ENCODE measurements at regions not wholly inside any gene's neighbourhood (a gene's known extent, or its start where the extent isn't known, plus 50 kb on each side); places are given as distances from the start of the nearest gene placed in this dataset.
"Not testable (repeated sequence)": the region's sequence is repeated elsewhere in the genome, so short reads cannot be mapped to it uniquely, and the experiment has no call there.

DNA sequence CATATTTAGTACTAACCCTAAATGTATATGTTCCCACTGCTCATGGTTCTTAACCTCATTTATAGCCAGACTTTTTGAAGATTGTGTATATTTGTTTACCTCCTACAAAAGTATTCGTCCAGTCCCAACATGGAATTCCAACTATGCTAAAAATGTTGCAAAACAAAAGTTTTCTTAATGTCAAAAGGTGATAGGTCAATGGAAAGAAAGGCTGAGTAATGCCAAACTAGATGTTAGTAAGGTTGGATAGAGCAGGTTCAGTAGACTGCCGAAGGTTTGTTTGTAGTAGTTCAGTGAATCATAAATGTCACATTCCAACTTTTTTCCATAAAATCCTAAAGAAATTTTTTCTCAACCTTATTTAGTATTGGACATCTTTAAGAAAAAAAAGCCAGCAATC lies 874.5 kb downstream of the FLRT2 start:
- no peak for DNase-seq (ENCODE audit: low read depth in 3 of 3)

DNA sequence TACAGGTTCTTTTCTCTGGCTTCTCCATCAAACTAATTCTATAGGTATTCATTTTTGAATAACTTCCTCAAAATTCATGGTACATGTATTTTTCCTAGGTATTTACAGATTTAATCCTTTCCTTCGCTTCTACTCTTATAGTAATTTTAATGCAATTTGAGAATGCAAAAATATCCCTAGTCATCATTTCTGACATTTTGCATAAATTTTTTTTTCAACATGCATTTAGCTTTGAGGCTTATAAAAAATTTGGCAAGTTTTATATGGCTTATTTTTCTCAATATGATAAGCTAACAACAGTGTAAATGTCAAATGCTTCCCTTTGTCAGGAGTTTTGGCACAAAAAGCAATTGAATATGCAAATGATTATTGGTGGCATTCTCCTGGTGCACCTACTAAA lies 872.6 kb downstream of the FLRT2 start:
- DNase-seq (ENCODE audit: low read depth in 3 of 3) = no peak

DNA sequence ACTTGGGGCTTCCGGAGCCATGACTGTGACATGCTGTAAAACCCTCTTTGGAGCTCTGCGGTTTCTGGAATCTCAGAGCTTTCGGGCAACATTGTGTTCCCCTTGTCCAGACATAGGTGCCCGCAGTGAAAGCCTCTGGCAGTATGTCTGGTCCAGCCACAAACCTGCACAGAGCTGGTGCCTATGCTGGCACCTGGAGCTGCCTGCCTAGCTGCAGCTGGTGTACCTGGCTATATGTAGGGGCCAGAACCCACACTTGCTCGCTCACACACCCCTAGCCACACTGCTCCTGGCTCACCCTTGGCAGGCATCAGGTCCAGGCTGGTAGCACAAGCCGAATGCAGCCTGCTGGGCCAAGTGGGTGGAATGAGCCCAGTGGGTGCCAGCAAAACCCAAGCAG lies 861.1 kb downstream of the FLRT2 start:
- DNase-seq (ENCODE audit: low read depth in 3 of 3) = no peak

DNA sequence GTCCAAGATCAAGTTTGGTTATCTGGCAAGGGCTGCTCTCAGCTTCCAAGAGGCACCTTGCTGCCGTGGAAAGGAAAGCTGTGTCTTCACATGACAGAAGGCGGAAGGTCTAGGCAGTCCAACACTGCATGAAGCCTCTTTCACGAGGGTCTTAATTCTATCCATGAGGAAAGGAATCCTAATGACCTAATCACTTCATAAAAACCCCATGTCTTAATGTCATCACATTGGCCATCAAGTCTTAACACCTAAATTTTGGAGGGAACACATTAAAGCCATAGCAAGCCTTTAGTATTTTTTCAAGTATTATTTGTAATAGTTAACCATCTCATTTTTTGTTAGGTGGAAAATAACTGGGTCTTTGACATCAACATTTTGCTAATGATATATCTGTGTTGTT lies 858.3 kb downstream of the FLRT2 start:
- no peak for DNase-seq (ENCODE audit: low read depth in 3 of 3)

DNA sequence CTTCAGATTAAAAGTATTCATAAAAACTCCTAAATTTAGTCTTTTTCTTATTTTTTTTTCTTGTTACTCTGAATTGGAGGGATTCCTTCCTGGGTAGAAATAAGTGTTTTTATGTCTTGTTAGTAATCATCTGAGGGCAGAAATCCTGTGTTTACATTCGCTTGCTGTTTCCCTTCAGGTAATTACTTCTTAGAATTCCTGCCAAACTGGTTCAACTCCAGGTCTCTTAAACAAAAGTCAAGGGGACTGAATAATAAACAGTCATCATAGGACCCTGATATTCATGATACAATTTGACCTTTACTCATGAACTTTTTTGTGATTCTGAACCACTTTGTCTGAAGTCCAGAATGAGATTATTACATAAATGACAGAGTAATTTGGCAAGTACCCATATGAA lies 843.9 kb downstream of the FLRT2 start:
- no peak for DNase-seq (ENCODE audit: low read depth in 3 of 3)

DNA sequence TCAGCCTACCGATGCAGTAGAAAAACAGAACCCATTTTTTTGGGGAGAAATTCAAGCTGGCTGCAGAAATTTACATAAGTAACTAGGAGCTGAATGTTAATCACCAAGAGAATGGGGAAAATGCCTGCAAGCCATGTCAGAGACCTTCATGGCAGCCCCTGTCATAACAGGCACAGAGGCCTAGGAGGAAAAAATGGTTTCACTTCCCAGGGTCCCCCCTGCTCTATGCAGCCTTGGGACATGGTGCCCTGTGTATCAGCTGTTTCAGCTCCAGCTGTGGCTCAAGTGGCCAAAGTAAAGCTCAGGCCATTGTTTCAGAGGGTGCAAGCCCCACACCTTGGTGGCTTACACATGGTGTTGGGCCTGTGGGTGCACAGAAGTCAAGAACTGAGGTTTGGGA lies 842.5 kb downstream of the FLRT2 start:
- no peak for DNase-seq (ENCODE audit: low read depth in 3 of 3)

DNA sequence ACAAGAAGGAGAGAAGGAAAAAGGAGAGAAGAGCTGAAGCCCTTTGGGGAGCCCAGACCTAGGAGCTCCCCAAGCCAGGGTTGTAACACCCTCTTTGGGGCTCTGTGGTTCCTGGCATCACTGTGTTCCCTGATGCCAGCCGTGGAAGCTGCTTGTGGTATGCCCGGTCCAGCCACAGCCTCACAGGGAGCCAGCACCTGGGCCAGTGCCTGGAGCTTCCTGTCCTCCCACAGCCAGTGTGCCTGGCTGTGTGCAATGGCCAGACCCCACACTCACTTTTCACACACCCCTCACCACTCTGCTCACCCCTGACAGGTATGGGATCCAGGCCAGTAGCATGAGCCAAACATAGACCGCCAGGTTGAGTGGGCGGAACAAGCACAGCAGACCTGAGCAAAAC lies 834.7 kb downstream of the FLRT2 start:
- no peak for DNase-seq (ENCODE audit: low read depth in 3 of 3)

DNA sequence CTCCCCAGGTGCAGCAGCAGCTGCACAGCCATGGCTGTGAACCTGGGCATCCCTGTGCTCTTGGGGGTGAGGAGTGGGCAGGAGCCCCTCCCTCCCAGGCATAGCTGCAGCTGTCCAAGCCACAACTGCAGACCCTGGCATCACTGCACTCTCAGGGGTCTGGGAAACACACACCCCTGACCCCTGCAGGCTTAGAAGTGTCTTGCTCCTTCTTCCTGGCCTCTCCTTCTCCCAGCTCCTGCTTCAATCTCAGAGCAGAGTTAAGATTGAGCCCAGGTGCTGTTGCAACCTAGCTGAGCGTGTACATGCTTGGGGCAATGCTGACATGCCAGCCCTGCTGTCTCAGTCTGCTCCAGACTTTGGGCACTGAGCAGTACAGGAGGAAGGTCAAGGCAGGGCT lies 833.6 kb downstream of the FLRT2 start:
- DNase-seq (ENCODE audit: low read depth in 3 of 3) = no peak

DNA sequence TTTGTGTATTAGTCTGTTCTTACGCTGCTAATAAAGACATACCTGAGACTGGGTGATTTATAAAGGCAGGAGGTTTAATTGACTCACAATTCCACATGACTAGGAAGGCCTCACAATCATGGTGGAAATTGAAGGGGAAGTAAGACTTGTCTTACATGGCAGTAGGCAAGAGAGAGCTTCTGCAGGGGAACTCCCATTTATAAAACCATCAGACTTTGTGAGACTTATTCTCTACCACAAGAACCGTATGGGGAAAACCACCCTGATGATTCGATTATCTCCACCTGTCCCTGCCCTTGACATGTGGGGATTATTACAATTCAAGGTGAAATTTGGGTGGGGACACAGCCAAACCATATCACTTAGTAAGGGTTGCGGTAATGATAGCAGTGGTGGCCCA lies 833.1 kb downstream of the FLRT2 start:
- DNase-seq (ENCODE audit: low read depth in 3 of 3) = no peak

DNA sequence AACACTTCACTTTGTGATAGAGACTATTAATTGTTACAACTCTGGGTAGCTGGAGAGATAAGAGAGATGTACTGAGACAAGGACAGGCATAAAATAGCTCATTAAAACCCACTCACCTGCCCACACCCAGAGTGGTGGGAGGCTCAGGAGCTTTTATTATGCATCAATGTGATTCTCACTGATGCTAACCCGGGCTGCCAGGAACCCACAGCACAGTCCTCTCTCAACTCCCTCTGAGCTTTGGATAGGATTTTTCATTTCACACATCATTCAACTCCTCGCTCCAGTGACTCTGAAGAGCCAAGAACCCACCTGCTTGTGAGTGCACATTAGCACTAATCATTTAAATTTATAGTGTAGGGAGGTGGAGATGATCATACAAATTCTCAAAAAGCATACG lies 827.9 kb downstream of the FLRT2 start:
- no peak for DNase-seq (ENCODE audit: low read depth in 3 of 3)

DNA sequence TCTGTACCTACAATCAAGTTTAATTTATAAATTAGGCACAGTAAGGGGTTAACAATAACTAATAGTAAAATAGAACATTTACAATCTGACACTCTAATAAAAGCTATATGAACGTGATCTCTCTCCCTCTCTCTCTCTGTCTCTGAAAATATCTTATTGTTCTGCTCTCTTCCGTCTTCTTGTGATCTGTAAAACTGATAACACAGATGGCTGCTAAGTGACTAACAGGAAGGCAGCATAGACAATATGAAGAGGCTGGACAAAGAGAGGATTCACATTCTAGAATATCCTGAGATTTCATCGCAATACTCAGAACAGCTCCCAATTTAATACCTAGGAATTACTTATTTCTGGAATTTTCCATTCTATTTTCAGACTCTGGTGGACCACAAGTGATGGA lies 827.2 kb downstream of the FLRT2 start:
- no peak for DNase-seq (ENCODE audit: low read depth in 3 of 3)

DNA sequence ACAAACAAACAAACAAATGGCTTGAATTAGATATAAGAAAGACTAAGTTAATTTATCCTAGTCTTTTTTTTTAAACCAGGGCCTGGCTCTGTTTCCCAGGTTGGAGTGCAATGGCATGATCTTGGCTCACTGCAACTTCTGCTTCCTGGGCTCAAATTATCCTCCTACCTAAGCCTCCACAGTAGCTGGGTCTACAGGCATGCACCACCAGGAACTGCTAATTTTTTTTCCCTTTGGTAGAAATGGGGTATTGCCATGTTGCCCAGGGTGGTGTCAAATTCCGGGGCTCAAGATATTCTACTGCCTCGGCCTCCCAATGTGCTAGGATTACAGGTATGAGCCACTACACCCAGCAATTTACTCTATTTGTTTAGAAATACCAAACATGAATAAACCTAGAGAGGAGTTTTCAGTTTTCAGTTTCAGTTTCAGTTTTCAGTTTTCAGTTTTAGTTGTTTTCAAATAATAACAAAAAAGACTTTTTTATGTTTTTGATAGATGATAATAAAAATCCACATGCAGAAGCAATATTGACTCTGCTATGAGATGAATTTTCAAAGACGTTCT lies 817.0 kb downstream of the FLRT2 start:
- DNase-seq (ENCODE audit: low read depth in 3 of 3) = no peak

DNA sequence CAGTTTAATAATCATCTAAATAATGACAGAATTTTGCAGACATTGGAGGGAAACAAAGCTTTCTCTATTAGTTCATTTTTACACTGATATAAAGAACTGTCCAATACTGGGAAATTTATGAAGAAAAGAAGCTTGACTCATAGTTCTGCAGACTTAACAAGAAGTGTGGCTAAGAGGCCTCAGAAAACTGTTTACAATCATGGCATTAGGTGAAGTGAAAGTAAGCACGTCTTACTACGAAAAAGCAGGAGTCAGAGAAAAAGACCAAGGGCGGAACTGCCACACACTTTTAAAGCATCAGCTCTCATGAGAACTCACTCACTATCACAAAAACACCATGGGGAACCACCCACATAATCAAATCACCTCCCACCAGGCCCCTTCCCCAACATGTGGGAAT lies 804.4 kb downstream of the FLRT2 start:
- DNase-seq (ENCODE audit: low read depth in 3 of 3) = no peak

DNA sequence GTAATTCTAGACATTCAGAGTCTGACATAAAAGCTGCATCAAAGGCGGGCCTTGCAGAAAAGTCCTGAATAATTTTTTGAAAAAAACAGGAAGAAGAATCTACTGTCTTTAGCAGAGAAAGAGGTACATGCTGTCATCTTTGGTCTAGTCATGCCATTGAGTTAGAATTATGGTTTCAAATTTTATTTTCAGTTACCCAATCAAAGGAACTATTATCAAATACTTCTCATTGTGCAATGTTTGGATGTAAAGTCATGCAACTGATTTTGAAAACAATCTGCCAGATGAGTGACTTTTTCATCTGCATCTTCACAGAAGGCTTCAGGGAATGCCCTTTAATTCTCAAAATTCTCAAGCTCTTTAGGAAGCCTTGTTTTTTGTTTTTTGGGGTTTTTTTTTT lies 803.5 kb downstream of the FLRT2 start:
- no peak for DNase-seq (ENCODE audit: low read depth in 3 of 3)

DNA sequence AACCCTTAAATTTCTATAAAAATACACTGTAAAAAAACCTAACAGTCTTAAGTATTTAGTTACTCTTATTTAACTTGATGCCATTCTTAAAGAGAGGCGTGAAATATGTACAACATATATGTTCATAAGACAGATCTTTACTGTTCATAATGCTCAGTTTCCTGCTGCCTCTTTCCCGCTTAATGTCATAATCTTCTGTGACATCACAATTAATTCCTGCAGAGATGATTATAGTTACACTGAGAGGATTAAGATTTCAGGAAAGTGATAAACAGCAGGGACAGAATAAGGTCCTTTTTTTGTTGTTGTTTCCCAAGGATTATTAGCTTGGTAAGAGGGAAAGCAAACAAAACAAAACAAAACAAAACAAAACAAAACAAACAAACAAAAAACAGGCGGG lies 801.4 kb downstream of the FLRT2 start:
- no peak for DNase-seq (ENCODE audit: low read depth in 3 of 3)

DNA sequence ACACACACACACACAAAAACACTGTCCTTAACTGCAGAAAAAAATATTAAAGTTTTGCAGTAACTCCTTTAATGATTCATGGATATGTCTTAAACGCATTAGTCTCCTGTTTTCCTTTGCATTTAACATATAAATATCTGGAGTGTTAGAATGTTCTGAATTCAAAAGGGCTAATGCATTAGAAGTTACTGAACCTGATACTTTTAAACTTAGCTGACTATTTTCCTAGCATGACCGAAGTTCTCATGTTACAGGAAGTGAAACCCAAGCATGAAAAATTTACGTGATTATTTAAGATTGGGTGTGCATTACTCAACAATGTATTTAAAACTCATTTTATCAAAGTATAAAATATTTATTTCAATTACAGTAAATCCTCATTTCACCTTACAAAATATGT lies 791.2 kb downstream of the FLRT2 start:
- no peak for DNase-seq (ENCODE audit: low read depth in 3 of 3)

DNA sequence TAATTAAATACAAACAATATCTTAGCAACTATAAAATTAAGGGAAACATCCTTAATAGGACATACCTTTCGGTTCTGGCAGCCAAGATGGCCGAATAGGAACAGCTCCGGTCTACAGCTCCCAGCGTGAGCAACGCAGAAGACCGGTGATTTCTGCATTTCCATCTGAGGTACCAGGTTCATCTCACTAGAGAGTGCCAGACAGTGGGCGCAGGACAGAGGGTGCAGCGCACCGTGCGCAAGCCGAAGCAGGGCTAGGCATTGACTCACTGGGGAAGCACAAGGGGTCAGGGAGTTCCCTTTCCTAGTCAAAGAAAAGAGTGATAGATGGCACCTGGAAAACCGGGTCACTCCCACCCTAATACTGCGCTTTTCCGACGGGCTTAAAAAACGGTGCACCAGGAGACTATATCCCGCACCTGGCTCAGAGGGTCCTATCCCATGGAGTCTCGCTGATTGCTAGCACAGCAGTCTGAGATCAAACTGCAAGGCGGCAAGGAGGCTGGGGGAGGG lies 782.3 kb downstream of the FLRT2 start:
- not testable (repeated sequence) for DNase-seq (ENCODE audit: low read depth in 3 of 3)

DNA sequence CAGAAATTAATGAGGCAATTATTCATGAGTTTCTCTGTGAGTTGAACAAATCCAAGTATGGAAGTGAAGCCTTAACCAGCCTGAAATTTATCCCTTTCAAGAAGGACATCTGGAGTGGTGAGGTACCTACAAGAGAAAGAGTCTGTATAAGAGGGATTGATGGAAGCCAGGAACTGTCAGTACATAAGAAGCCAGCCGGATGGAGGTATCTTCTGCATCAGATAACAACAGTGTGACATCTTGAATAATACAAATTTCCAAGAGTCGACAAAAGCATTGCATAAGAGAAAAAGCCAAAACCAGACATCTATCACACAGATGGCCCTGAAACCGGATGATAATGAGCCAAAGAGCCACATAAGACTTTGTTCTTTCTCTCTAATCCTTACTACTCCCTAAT lies 781.2 kb downstream of the FLRT2 start:
- no peak for DNase-seq (ENCODE audit: low read depth in 3 of 3)

DNA sequence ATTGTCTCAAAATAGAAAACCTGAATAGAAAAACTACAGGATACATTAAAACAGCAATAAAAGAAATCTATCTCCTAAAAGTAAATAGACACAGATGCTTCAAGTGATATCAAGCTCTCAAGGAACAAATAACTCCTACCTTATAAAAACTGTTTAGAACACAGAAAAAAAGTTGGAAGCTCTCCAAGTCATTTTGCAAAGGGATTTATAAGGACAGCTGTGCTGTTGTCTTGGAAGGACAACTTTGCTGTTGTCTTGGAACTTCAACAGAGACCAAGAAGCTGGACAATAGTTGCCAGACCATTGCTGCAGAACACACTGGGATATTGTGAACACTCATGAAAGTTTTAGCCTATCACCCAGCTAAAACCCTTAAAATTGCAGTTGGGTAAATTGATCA lies 780.7 kb downstream of the FLRT2 start:
- no peak for DNase-seq (ENCODE audit: low read depth in 3 of 3)

DNA sequence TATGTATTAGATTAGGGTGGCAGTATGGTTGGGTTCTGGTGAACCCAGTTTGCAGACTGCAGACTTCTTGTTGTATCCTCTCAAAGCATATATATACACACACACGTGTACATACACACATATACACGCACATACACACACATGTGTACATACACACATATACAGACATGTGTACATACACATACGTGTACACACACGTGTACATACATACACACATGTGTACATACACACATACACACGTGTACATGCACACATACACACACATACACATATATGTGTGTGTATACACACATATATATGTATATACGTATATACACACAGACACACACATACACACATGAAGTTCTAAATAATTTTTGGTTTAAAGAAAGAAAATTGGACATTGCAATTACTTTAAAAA lies 780.2 kb downstream of the FLRT2 start:
- no peak for DNase-seq (ENCODE audit: low read depth in 3 of 3)

DNA sequence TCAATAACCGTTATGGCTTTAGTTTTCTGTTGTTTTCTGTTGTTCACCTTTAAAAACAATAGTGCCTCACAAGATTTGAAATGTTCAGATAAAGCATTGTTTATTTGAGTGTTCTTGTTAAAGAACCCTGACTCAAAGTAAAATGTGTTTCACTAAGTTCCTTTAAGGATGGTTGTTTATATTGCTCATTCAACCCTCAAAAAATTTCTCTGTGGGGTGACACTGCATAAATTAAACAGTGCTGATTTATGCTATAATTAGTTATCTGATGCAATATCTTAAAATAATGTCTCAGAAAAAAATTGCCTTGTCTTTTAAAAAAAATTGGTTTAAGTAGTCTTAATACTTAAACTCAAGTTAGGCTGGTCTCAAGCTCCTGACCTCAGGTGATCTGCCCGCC lies 775.1 kb downstream of the FLRT2 start:
- no peak for DNase-seq (ENCODE audit: low read depth in 3 of 3)

DNA sequence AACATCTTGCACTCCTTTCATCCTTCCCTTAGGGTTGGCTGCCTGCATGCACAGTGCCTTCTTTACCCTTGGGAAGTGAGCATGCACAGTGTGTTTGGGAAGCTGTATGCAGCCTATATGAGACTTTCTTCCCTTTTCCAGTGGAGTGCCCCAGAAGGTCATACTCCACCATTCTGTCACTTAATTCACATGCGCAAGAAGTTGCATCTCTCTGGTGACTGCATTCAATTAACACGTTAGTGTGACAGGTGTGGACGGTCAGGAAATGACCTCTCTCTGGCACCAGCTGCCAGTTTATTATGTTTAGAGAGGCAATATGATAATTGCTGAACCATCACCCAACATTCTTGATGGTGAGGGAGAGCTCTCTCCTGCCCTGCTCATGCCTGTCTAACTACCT lies 770.0 kb downstream of the FLRT2 start:
- DNase-seq (ENCODE audit: low read depth in 3 of 3) = no peak

DNA sequence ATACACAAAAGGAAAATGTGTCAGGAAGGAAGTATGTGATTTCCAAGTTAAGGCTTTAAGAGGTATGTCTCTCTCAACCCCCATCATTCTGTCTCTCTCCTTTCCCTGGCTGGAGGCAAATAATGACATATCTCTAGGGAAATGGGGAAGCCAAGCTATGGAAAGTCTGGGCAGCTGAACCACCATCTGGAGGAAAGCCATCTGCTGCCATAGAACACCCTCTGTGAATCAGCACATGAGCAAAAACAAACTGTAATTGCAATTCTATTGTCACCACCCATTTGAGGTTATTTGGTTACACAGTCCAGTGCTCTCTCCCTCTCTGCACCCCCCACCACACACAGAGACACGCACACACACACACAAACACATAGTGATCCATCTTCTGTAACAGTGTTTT lies 766.2 kb downstream of the FLRT2 start:
- DNase-seq (ENCODE audit: low read depth in 3 of 3) = no peak

DNA sequence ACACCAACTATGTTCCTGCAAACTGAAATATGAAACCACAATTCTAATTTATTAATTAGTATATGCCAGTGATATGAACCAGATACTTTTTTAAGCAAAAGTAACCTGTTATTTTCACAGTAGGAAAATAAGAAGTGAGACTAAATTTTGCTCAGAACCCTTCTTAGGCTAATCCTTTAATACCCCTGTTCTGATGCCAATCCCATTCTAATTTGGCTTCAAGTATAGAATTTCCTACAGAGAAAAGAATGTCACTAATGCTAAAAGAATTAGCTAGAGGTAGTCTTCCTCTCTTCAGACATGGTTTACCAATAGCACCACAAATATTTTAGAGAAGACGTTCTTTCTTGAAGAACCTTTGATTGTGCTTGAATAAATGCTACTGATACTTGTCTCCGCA lies 758.4 kb downstream of the FLRT2 start:
- no peak for DNase-seq (ENCODE audit: low read depth in 3 of 3)

DNA sequence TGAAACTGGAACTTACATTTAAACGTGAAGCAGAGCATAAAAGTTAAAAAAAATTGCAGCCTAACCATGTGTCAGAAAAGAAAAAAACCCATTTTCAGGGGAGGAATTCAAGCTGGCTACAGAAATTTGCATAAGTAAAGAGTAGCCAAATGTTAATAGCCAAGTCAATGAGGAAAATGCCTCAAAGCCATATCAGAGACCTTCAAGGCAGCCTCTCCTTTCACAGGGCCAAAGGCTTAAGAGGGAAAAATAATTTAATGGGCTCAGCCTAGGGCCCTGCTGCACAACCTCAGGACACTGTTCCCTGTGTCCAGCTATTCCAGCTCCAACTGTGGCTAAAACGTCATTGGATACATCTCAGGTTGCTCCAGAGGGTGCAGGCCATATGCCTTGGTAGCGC lies 749.5 kb downstream of the FLRT2 start:
- no peak for DNase-seq (ENCODE audit: low read depth in 3 of 3)
